NCI-H2107 treated with DMSO at 0.1 percent for 48 hours (cell line): ENCODE measurements at regions not wholly inside any gene's neighbourhood (a gene's known extent, or its start where the extent isn't known, plus 50 kb on each side); places are given as distances from the start of the nearest gene placed in this dataset.
"Not testable (repeated sequence)": the region's sequence is repeated elsewhere in the genome, so short reads cannot be mapped to it uniquely, and the experiment has no call there.

Experiments used
- DNase-seq: peaks from one replicate; lab custom pipeline; 2025; ENCODE audit not compliant: unreplicated experiment; lab: John Stamatoyannopoulos, UW

DNA sequence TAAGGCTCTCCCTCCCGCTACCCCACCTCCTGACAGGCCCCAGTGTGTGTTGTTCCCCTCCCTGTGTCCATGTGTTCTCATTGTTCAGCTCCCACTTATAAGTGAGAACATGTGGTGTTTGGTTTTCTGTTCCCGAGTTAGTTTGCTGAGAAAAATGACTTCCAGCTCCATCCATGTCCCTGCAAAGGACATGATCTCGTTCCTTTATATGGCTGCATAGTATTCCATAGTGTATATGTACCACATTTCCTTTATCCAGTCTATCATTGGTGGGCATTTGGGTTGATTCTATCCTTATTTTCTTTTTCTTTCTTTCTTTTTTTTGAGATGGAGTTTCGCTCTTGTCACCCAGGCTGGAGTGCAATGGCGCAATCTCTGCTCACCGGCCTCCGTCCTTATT lies 57.8 kb upstream of the RASSF3 start:
- DNase-seq: not testable (repeated sequence)

- not testable (repeated sequence) for DNase-seq
Measured at GRCh38 chr12:64553689-64554088, 56.6 kb upstream of the RASSF3 start.

- no peak for DNase-seq
Measured at GRCh38 chr12:64556231-64556630, 54.1 kb upstream of the RASSF3 start.

- peak; percentile 64 for DNase-seq
Measured at GRCh38 chr12:64558754-64559153, 51.5 kb upstream of the RASSF3 start.

DNA sequence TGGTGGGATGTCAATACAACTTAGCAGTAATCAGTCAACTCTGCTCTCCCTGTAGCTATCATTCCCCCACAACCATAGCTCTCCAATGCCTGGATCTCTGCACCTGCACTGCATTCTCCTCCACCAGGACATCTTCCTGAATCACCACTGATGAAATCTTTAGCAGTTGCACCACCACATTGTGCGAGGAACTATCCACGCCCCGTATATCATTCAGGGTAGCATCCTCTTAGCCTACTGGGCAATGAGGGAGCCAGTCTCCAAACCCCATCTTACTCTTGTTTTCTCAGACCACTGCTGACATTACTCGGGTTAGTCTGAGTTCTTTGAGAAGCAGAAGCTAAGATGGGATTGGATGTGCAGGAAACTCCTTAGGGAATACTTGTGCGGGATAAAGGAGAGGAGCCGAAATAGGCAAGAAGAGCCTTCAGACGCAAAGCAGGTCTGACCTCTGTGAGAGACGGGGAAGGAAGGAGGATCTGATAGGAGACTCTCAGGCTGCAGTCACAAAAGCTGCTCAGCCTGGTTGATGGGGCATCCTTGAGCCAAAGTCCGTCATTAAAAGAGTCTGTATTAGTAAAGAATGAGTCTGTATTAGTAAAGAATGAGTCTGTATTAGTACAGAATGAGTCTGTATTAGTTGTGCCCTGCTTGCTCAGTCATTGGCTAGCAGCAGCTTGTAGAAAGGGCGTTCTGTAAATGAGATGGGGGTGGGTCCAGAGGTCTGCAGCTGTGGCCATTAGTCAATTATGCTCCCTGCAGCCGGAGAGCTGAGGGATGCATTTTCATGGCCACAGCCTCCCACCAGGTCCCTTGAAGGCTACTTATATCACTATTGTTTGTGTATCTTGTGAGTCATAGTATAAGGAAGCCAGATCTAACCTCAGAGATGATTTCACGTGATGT lies 49.6 kb upstream of the RASSF3 start:
- no peak for DNase-seq
